ENCODE measurements at regions not wholly inside any gene's neighbourhood (a gene's known extent, or its start where the extent isn't known, plus 50 kb on each side); places are given as distances from the start of the nearest gene placed in this dataset.

DNA sequence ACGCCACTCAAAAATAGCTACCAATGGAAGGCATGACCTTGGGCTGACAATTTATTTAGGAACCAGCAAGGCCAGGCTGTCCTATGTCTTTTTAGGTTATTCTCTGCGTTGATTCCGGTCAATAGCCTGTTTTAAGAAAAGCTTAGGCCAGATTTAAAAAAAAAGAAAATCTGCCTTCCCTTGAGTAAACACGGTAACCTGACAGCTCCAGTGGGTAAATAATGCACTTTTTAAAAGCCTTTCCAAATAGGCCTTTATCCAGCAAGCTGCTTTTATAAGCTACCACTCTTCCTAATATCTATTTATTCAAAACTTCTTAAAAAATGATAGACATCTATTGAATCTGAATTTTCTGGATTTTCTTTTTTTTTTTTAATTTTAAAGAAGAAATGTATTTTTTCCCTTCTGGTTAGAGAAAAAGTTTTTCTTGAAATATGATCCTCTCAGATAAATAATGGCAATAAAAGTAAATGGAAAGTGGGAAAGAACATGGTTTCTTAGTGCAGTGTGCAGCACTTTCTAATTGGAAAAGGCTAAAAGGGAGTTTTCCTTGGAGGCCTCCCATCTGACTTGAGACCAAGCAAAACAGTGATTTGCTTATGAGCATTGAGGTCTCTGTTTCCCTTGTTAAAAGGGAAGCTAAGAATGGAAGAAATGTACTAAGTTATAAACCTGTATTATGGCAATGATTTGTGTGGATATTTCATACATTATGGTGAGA lies 281.0 kb upstream of the RUNX1 start:
- Histone ChIP-seq H3K4me3 (ENCODE audit: low read depth in 2 of 2, low read length in 1 of 2) (no peak overlapping the region), H3F3A (replicated peaks; ENCODE audit: insufficient read depth) (no peaks in the 10 kb centered on the region), H3K9me3 (no peaks in the 10 kb centered on the region), H3K27ac (ENCODE audit: low read depth in 2 of 2, low read length in 1 of 2) (no peak overlapping the region), H3K4me2 (no peak overlapping the region), H2AFZ (ENCODE audit: low read depth) (no peak overlapping the region), H3K79me2 (ENCODE audit: insufficient read depth) (no peaks in the 10 kb centered on the region), H3K9me2 (no peaks in the 10 kb centered on the region), H3K27me3 (ENCODE audit: insufficient read depth) (no peaks in the 10 kb centered on the region), H3K36me3 (replicated peaks in 1 of 2; ENCODE audit: control insufficient read depth in 1 of 2, insufficient read depth in 2 of 2, low read length in 1 of 2) (no peaks in the 10 kb centered on the region), H3K9ac (no peak overlapping the region), H4K20me1 (ENCODE audit: insufficient read depth) (no peaks in the 10 kb centered on the region), H3K4me1 (ENCODE audit: control insufficient read depth in 1 of 2, insufficient read depth in 2 of 2, low read depth in 1 of 2, low read length in 1 of 2) (peaks cover 0 to 7% of the 10 kb centered on the region in 2 experiments; a peak in 1 of 4 replicates)
- no peak for DNase-seq
- WGBS (ENCODE audit: low lambda C conversion rate), result 77% methylated on average over 4 of the region's 4 CpGs
- POLR2A ChIA-PET, result no interaction called here
- CTCF ChIA-PET, result no interaction called here
- no peak for TF ChIP-seq CHD2 (IDR thresholded peaks at IDR 0.05; ENCODE audit: low read length, partially characterized antibody)
- TF ChIP-seq TAF1 (IDR thresholded peaks at IDR 0.05; ENCODE audit: borderline replicate concordance, low read depth, low read length), result no peak
- no peak for TF ChIP-seq NRF1 (IDR thresholded peaks at IDR 0.05; ENCODE audit: low read depth, low read length)
- TF ChIP-seq, protein P1, sequence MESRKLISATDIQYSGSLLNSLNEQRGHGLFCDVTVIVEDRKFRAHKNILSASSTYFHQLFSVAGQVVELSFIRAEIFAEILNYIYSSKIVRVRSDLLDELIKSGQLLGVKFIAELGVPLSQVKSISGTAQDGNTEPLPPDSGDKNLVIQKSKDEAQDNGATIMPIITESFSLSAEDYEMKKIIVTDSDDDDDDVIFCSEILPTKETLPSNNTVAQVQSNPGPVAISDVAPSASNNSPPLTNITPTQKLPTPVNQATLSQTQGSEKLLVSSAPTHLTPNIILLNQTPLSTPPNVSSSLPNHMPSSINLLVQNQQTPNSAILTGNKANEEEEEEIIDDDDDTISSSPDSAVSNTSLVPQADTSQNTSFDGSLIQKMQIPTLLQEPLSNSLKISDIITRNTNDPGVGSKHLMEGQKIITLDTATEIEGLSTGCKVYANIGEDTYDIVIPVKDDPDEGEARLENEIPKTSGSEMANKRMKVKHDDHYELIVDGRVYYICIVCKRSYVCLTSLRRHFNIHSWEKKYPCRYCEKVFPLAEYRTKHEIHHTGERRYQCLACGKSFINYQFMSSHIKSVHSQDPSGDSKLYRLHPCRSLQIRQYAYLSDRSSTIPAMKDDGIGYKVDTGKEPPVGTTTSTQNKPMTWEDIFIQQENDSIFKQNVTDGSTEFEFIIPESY (IDR thresholded peaks at IDR 0.05; ENCODE audit: borderline replicate concordance, low read depth), result no peak

DNA sequence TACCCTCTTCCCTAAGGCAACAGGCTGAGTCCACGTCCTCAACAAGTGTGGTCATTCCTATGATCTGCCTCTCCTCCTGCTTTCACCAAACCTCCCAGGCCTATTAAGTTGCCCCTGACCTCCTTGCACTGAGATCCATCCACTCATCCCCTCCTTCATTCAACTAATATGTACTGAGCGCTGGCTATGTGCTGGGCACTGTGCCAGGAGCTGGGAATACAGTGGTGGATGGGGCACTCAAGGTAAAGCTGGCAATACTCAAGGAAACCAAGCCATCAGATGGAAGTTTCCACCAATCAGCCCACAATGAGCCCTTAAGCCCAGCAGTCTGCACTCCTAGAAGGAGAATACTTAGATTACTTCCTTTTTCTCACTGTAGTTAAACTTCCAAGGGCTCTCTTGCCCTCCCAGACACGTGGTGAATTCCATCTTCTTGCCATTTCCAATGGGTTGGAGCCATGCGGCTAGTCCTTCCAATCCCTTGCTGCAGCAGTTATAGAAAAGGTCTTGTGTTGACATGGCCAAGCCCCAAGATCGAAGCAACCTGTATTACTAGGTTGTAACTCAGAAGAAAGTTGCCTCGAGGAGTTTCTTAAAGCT lies 279.9 kb upstream of the RUNX1 start:
- H3K9me3 ChIP-seq, result no peaks in the 10 kb centered on the region
- no peaks in the 10 kb centered on the region for H3K79me2 ChIP-seq (ENCODE audit: insufficient read depth)
- 55% methylated on average over 6 of the region's 6 CpGs for whole genome bisulfite sequencing (ENCODE audit: low lambda C conversion rate)
- no peak overlapping the region for H3K9ac ChIP-seq
- TF ChIP-seq YY1 (IDR thresholded peaks at IDR 0.05; ENCODE audit: low read depth) (no peak), CHD2 (IDR thresholded peaks at IDR 0.05; ENCODE audit: low read length, partially characterized antibody) (no peak), RCOR1 (IDR thresholded peaks at IDR 0.05; ENCODE audit: low read length) (no peak), EZH2phosphoT487 (IDR thresholded peaks at IDR 0.05; ENCODE audit: borderline replicate concordance, low read depth) (no peak), JUND (IDR thresholded peaks at IDR 0.05) (no peak), ELF1 (IDR thresholded peaks at IDR 0.05) (no peak), TCF12 (IDR thresholded peaks at IDR 0.05) (no peak)
- TF ChIP-seq, protein P2, sequence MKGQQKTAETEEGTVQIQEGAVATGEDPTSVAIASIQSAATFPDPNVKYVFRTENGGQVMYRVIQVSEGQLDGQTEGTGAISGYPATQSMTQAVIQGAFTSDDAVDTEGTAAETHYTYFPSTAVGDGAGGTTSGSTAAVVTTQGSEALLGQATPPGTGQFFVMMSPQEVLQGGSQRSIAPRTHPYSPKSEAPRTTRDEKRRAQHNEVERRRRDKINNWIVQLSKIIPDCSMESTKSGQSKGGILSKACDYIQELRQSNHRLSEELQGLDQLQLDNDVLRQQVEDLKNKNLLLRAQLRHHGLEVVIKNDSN (IDR thresholded peaks at IDR 0.05; ENCODE audit: borderline replicate concordance, low read depth), result no peak
- TF ChIP-seq, protein P3, sequence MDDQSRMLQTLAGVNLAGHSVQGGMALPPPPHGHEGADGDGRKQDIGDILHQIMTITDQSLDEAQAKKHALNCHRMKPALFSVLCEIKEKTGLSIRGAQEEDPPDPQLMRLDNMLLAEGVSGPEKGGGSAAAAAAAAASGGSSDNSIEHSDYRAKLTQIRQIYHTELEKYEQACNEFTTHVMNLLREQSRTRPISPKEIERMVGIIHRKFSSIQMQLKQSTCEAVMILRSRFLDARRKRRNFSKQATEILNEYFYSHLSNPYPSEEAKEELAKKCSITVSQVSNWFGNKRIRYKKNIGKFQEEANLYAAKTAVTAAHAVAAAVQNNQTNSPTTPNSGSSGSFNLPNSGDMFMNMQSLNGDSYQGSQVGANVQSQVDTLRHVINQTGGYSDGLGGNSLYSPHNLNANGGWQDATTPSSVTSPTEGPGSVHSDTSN (IDR thresholded peaks at IDR 0.05), result no peak
- TF ChIP-seq, protein P4, sequence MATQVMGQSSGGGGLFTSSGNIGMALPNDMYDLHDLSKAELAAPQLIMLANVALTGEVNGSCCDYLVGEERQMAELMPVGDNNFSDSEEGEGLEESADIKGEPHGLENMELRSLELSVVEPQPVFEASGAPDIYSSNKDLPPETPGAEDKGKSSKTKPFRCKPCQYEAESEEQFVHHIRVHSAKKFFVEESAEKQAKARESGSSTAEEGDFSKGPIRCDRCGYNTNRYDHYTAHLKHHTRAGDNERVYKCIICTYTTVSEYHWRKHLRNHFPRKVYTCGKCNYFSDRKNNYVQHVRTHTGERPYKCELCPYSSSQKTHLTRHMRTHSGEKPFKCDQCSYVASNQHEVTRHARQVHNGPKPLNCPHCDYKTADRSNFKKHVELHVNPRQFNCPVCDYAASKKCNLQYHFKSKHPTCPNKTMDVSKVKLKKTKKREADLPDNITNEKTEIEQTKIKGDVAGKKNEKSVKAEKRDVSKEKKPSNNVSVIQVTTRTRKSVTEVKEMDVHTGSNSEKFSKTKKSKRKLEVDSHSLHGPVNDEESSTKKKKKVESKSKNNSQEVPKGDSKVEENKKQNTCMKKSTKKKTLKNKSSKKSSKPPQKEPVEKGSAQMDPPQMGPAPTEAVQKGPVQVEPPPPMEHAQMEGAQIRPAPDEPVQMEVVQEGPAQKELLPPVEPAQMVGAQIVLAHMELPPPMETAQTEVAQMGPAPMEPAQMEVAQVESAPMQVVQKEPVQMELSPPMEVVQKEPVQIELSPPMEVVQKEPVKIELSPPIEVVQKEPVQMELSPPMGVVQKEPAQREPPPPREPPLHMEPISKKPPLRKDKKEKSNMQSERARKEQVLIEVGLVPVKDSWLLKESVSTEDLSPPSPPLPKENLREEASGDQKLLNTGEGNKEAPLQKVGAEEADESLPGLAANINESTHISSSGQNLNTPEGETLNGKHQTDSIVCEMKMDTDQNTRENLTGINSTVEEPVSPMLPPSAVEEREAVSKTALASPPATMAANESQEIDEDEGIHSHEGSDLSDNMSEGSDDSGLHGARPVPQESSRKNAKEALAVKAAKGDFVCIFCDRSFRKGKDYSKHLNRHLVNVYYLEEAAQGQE (IDR thresholded peaks at IDR 0.05; ENCODE audit: low read depth, low read length), result no peak
- TF ChIP-seq, protein P5, sequence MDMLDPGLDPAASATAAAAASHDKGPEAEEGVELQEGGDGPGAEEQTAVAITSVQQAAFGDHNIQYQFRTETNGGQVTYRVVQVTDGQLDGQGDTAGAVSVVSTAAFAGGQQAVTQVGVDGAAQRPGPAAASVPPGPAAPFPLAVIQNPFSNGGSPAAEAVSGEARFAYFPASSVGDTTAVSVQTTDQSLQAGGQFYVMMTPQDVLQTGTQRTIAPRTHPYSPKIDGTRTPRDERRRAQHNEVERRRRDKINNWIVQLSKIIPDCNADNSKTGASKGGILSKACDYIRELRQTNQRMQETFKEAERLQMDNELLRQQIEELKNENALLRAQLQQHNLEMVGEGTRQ (IDR thresholded peaks at IDR 0.05; ENCODE audit: borderline replicate concordance, low read depth, low read length), result no peak
- H3F3A ChIP-seq (replicated peaks; ENCODE audit: insufficient read depth), result peaks cover 7% of the 10 kb centered on the region
- no peaks in the 10 kb centered on the region for H4K20me1 ChIP-seq (ENCODE audit: insufficient read depth)
- ChIA-PET CTCF (no interaction called here), POLR2A (no interaction called here)
- no peak overlapping the region for H3K4me3 ChIP-seq (ENCODE audit: low read depth in 2 of 2, low read length in 1 of 2)
- peaks cover 8 to 18% of the 10 kb centered on the region in 2 experiments; a peak in 2 of 4 replicates for H3K4me1 ChIP-seq (ENCODE audit: control insufficient read depth in 1 of 2, insufficient read depth in 2 of 2, low read depth in 1 of 2, low read length in 1 of 2)
- no peak overlapping the region for H3K4me2 ChIP-seq
- H3K27ac ChIP-seq (ENCODE audit: low read depth in 2 of 2, low read length in 1 of 2), result no peak overlapping the region
- H3K27me3 ChIP-seq (ENCODE audit: insufficient read depth), result no peaks in the 10 kb centered on the region
- H2AFZ ChIP-seq (ENCODE audit: low read depth), result no peak overlapping the region
- no peaks in the 10 kb centered on the region for H3K36me3 ChIP-seq (replicated peaks in 1 of 2; ENCODE audit: control insufficient read depth in 1 of 2, insufficient read depth in 2 of 2, low read length in 1 of 2)
- no peaks in the 10 kb centered on the region for H3K9me2 ChIP-seq
- DNase-seq, result no peak

Data from SK-N-SH (cell line).